OCI-LY7 (cell line): ENCODE measurements at regions not wholly inside any gene's neighbourhood (a gene's known extent, or its start where the extent isn't known, plus 50 kb on each side); places are given as distances from the start of the nearest gene placed in this dataset.

Source experiments
- CTCF ChIP-seq: fragments of 200-600 bp; sonication (generic); conservative IDR thresholded peaks from 2 replicates; pipeline ENCODE4 v1.5.1; 2014; ENCODE audit warnings: mild to moderate bottlenecking, antibody characterized with exemption, low read length, moderate library complexity, mixed read lengths
- EZH2phosphoT487 ChIP-seq: fragments of 200-600 bp; sonication (generic); IDR thresholded peaks from 2 replicates; pipeline ENCODE4 v1.6.1; 2018; ENCODE audit warnings: low read depth, borderline replicate concordance, mild to moderate bottlenecking, mixed run types, antibody characterized with exemption, low read length, moderate library complexity, mixed read lengths

- TF ChIP-seq CTCF: no peak
- TF ChIP-seq EZH2phosphoT487: no peak
These were observed 66.8 kb upstream of the GALNTL6 start for GRCh38 chr4:171746418-171746817.
